HG02973 (cell line): ENCODE measurements at regions not wholly inside any gene's neighbourhood (a gene's known extent, or its start where the extent isn't known, plus 50 kb on each side); places are given as distances from the start of the nearest gene placed in this dataset.

ENCODE experiments used
- ATAC-seq: cut with Tn5 transposase; IDR thresholded peaks from one replicate; pipeline ENCODE4 v1.9.1; 2021; ENCODE audit warnings: moderate library complexity; ENCODE audit not compliant: unreplicated experiment

DNA sequence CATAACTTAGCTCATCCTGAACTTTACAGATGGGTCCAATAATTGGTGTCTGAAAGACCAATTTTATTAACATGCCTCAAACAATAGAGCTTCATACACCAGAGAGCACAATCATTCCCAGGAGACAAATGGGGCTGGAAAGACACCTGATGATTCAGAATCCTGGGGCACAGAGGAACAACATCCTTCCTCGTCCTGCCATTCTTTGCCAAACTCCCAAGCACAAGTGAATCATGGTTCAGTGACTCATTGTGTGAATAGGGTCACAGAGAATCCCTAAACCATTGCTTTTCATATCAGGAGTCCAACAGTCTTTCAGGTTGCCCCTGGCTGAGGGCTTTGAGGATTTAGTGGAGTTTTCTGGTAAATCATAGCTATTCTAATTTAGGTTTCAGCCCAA, 266.4 kb upstream of the BMP2 start:
- no peak for ATAC-seq

DNA sequence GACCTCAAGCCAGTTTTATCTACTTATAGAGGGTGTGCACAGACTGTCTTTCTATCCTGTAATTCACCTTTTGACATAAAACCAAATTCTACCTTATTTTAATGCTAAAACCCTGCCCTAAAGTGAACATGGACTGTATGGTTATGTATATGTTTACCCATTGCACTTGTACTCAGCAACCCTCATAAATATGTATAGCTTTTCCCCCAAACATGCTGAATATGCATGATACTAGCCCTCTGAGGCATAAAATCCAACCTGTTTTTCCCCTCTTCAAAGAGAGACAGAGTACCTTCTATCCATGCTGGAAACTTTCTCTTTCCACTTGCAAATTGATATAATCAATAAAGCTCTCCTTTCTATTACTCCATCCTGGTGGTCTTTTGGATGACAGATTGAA, 267.9 kb upstream of the BMP2 start:
- no peak for ATAC-seq

DNA sequence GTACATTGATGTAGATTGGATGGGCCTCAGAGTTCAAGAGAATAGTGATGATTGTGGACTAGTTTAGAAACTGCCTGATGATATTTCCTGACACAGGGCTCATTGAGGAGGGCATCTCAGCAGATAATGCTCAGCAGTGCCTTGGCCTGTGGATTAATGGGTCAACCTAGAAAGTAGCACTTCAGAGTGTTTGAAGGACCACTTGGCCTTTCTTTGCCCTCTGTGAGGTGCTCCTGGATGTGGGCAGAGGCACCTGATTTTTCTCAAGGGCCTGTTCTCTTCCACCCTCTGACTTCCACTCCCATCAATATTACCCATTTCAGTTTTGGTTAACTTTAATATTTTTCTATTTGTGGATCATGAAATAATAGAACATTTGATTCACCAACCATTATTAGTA, 270.6 kb upstream of the BMP2 start:
- ATAC-seq: no peak

DNA sequence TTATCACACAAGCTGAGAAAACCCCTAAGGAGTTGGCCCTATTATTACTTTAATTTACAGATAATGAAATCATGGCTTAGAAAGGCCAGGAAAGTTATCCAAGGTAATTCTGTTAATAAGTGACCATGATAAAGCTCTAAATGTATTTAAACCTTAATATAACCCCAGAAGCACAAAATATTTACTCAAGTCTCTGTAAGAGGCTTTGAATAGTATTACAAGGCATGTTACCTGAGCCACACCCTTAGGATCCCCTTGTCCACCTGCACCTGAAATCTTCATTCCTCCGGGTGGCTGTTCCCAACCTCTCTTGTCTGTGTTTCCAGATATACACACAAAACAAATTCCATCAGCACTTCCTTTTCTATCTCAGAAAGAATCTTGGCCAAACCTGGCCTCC, 271.6 kb upstream of the BMP2 start:
- no peak for ATAC-seq

DNA sequence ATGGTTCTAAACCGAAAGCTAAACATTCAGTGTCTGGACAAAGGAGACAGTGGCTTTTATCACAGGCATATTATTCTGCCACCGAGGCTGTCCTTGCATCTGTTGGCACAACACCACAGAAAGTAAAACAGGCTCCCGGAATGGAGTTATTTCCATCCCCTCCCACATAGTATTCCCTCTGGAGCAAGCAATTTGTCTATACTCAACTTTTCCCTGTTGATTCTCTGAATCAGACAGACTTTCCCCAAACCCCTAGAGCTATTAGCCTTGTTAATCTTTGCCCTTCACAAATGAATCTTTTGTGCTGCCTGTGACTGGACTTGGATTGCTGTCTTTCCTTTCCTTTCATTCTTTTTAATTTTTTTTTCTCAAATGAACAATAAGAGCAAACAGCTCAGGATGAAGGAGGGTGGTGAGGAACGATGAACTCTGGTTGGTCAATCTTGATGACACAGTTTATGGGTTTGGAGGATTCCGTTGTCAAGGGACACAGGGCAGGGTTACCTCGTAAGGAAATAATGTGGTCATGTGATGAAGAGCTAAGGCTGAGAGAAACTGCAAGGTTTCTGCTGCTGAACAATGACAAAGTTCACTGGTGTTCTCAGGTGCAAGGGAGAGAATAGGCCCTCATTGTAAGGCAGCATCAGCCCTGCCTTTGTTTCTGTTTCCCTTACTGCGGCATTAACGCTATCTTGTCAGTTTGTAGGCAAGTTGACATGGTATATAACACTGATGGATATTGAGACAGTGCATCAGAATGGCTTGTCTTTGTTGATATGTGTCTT, 275.0 kb upstream of the BMP2 start:
- ATAC-seq: no peak

DNA sequence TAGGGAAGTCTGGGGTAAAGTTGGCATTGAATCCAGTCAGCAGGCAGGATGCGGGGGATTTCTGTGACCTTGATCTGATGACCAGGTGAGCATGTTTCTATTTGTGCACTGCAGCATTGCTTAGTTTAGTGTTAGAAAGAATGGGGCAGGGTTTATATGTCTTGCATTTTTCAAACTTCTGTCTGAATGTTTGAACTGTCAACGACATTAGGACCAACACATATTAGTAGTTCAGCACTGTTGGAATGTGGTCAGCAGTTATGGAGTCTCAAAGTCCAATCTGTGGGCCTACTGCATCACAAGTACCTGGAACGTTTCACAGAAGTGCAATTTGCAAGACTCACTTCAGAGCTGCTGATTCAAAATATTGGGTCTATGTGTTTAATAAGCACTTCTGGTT, 276.6 kb upstream of the BMP2 start:
- ATAC-seq: no peak

DNA sequence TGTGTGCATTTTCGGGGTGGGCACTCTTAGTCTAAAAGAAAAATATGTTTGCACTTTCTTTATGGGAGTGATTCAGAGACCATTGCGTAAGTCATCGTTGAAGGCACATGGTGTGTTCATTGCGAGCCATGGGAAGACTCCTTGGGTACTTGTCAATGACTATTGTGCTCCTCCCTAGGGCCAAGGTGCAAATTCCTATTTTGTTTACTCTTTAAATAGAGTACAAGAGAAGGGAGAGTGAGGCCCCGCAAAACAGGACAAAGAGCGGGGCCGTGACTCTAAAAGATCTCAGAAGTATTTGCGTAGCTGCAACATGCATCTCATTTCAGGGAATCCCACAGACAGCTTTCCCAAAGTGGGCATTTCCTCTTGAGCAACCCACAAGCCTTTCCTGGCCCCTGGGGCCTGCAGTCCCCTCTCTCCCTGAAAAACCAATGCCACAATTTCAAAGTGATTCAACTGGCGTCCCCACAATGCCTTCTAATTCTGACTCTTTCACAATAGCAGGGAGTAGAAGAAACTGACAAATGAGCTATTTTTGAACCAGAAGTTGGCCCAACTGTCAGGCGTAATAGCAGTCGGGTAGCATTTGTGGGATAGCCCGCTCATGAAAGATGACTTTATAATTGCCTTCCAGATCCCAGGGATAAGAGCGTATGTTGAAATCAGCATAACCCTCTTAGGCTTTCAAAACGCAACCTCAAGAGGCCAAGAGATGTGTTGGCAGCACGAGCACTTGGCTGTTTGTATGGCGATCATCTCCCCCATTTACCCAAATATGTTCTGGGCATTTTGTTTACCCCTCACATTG, 277.9 kb upstream of the BMP2 start:
- ATAC-seq: no peak

DNA sequence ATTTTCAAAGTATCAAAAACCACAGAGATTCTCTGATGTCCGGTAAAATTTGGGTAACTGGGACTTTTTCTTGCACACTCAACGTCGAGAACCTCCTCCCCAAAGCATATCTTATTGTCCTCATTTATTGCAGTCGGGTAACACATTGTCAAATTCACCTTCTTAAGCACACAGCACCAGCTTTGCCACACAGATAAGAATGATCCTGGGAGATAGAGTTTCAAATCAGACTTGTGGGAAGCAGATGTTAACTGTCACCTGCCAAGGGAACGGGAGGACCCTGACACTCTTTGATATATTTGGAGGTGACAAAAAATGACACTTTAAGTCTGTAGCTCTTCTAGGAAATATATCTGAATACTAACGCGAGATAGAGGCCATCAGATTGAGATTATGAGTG, 282.1 kb upstream of the BMP2 start:
- ATAC-seq: no peak

DNA sequence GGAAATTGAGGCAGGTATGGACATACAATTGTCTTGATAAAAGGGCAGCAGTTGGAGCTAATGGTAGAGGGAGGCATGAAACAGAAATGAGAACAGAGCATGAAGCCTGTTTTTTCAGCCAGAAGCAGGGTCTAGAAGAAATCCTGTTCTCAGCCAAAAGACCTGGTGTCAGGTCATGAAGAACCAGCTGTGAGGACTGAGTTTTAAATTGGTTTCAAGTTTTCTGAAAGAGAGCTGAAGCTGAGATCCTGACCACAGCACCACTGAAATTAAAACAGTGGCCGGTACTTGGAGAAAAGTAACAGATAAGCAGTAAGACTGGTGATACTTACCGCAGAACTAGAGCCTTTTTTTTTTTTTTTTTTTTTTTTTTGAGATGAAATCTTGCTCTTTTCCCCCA, 283.8 kb upstream of the BMP2 start:
- ATAC-seq: no peak

DNA sequence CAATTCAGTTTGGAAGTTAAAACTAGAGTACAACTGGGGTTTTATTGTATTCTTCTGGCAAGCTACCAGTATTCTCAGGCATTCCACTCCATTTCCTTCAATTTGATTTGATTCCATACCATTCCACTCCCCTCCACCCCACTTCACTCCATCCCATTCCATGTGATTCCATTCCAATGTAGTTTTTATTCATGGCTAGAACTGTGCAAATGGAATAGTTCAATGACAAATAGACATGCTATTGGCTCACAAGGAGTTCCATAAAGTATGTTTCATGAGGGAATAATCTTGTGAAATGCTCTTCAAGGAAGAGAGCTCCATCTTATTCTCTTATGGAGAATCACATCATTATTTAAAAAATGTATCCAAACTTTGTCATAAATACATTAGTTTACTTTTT, 285.0 kb upstream of the BMP2 start:
- no peak for ATAC-seq

DNA sequence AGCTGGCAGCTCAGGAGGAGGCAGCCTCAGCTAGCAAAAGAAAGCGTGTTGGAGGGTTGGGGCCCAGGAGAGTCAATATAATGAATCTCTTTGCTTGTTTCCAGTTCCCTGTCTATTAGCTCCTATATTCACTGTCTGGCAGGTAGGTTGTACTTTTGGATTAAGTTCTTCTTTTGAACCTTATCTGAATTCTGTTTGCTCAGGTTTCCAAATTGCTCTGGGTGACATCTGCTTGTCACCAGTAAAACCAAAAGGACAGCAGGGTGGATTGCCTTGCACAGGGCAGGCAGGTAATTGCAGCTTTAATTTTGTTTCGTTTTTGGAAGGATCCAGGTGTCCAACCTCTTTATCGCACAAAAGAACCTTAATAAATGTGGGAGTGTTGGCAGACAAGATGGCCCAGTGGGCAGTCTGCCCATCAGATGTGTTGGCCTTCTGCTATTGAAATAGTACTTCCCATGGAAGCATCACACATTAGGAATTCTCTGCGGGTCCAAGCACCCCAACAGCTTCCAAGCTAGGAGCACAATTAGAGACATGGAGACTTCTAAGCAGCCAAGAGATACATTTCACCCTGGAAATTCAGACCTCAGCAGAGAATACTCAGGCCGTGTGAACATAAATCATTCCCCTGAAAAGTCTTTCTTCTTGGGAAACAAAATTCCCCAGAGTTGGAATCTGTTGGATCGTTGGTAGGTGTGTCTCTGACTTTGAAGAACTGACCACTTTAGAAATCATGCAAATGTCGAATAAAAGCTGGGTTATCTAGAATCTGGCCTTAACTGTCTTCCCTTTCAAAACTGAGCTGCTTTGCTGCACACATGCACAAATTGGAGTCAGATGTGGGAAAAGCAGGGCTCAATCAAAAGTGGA, 286.9 kb upstream of the BMP2 start:
- no peak for ATAC-seq

DNA sequence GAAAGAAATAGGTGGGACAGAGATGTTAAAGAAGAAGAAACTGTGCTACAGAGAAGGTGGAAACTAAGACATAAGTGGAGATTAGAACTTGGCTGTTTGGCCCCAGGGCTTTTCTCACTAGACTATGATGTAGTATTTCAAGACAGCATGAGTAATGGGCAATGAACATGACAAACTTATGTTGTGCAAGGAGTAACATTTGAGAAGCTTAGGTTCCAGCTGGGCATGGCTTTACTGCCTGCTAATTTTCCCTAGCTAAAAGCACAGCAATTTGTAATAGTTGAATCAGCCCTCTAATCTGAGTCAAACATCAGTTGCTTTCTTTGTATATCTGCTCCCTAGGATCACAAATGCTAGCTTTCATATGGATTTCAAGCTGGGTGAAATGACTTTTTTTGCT, 294.3 kb upstream of the BMP2 start:
- no peak for ATAC-seq

DNA sequence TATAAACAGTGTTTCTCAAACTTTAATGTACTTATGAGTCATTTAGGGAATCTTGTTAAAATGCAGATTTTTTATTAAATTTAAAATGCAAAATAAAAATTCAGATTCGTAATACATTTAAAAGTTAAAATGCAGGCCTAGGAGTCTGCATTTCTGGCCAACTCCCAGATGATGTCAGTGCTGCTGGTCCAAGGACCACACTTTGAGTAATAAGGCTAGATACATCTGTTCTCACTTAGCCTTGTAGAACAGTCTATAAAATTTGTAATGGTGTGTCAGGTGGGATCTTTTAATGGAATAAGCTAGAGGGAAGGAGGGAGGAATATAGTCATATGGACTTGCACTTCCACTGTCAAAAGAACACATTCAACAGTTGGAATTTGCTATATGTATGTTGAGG, 295.6 kb upstream of the BMP2 start:
- no peak for ATAC-seq

DNA sequence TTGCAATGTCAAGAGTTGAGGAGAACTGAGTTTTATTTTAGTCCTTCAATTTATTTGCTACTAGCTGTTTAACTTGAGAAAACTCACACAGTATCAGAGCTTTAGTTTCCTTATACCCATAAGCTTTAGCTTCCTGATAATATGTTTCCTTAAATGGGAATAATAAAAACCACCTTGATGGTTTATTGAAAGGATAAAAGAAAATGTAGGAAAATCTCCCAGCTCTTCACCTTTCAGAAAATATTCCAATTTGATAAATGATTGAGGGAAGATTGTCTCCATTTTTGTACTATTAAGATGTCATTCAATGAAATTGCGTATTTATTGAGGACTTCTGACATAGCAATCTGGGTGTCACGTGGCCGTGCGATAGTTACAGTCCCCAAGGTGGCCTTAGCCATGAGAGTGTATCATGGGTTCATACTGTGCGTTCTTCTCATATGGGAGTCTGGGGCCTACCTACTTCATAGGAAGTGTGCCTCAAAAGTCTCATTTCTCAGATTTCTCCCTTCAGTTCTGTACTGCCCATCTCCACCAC, 296.3 kb upstream of the BMP2 start:
- ATAC-seq: no peak

DNA sequence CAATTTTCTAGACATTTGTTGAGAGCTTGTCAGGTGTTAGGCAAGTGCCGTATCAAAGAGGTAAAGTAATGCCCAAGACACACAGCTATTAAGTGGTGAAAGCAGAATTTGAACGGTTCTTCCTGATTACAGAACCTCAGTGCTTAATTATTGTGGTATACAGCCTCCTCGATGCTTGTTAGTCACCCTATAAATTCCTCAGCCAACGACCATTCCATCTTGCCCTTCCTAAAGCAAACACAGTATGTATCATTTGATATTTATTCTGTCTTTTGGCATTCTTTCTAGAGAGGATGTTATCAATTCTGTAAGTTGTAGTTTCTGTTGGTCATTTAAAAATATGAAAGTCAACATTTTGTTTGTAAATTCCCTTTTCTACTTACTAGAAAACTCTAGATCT, 297.8 kb upstream of the BMP2 start:
- no peak for ATAC-seq

DNA sequence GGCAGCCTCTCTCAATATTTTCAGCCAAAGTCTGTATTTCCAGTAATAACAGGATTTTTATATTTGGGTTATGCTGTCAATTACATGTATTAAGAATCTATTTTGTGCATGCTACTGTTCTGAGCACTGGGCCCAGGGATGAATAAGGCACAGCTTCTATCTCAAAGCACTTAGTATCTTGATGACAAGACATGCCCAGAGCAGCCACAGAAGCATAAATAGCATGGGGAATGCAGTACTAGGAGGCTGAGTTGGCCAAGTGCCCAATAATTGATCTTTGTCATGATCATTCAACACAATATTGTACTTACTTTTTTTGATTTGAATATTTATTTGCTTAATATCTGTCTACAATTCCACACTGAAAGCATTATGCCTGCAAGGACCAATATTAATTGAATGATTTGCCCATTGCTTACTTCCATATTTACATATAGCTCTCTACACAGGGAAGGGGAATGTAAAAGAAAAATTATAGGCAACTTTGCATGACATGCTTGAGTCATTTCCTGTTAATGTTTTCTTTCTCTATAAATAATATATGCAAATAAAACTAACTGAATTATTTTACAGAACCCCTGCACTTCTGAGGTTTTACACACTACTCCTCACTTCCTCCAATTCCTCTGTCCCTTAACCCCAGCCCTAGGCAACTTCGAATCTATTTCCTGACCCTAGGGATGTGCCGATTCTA, 298.9 kb upstream of the BMP2 start:
- ATAC-seq: no peak

DNA sequence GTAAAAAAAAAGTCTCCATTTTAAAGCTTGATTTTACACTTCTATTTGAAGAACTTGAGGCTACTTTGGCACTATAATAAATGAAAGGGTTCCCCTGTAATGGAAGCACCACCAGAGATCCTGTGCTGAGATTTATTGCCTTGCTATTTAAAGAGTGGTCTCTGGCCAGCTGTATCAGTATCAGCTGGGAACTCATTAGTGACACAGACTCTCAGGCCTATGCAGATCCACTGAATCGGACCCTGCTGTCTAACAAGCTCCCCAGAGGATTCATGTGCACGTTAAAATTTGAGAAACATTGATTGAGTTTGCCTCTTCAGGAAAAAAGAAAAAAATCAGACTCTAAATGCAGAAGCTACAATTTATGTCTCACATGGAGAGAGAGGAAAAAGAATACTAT, 299.9 kb upstream of the BMP2 start:
- ATAC-seq: no peak

DNA sequence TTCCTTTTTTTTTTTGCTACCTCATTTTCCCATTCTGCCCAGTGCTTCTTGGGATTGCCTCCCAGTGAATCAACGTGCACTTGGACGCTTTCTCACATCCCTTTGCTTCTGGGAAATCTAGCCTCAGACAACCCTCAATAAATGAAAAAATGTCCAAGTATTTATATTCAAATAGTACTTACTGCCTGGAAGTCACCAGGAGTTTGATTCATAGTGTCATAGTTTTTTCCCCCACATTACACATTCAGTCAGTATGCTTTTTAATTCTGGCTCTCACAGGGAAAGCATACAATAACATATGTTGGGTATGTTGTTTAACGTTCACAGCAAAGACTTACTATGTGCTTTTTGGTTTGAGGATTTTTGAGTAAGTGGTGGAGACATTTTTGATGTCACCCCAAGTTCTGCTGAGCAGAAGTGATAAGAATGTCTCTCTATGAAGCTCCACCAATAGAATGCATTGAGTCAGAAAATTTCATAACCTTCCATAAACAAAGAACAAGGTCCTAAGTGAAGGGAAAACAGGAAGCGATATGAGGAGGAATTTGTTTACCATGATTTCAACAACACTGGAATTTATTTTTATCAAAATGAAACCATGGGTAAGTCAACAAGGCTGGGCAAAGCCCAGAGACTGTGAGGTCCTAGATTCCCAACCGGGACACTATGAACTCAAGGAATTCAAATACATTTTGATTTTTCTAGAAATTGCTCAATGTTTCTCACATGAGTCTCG, 301.2 kb upstream of the BMP2 start:
- ATAC-seq: no peak

DNA sequence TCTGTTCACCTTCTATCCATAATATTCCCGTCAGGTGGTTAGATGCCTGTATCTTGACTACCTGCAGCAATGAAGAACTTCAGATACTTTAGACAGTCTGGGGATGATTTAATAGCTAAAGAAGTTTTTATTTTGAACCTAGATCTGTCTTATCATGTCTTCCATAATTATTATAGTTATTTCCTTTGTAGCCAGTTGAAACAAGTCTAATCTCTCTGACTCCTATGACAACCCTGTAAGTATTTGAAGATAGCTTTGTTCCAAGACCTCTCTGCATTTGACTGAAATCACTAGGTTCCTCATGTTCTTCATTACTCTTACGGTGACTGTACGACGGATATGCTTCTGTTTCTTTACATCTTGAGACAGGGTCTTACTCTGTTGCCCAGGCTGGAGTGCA, 316.6 kb upstream of the BMP2 start:
- ATAC-seq: no peak

DNA sequence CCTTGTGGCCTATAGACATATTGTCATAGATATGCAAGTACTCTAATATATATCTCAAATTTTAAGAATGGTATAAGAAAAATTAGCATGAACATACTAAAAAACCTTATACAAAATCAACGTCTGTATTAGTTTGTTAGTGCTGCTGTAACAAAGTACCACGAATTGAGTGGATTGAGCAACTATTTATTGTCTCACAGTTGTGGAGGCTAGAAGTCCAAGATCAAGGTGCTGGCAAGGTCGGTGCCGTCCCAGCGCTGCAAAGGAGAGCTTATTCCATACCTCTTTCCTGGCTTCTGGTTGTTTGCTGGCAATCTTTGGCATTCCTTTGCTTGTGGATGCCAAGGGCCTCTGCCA, 317.6 kb upstream of the FERMT1 start:
- no peak for ATAC-seq
